ENCODE measurements at regions not wholly inside any gene's neighbourhood (a gene's known extent, or its start where the extent isn't known, plus 50 kb on each side); places are given as distances from the start of the nearest gene placed in this dataset.
"Not testable (repeated sequence)": the region's sequence is repeated elsewhere in the genome, so short reads cannot be mapped to it uniquely, and the experiment has no call there.

DNA sequence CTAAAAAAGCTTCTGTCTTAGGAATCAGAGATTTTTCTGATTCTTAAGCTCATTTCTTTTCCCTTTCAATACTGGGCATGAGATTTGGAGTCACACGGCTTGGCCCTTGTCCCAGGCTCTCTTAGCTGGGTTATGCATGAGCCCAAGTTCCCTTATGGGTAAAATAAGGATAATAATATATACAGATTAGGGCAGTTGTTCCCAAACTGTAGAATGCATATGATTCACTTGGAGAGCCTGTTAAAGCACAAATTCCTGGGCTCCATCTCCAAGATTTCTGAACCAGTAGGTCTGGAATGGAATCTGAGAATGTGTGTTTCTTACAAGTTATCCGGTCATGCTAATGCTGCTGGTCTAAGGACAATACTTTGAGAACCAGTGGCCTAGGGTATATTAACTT, 154.0 kb downstream of the REEP3 start:
- CTCF ChIA-PET: no interaction called here
- no peaks in the 10 kb centered on the region for H3K9me3 Mint-ChIP-seq
- H3K4me1 Mint-ChIP-seq: no peaks in the 10 kb centered on the region
- DNase-seq: no peak
- no peaks in the 10 kb centered on the region for H3K36me3 Mint-ChIP-seq
- H3K27me3 Mint-ChIP-seq: peaks cover 8% of the 10 kb centered on the region
- H3K27ac Mint-ChIP-seq: no peak overlapping the region
- H3K4me3 Mint-ChIP-seq: no peak overlapping the region

DNA sequence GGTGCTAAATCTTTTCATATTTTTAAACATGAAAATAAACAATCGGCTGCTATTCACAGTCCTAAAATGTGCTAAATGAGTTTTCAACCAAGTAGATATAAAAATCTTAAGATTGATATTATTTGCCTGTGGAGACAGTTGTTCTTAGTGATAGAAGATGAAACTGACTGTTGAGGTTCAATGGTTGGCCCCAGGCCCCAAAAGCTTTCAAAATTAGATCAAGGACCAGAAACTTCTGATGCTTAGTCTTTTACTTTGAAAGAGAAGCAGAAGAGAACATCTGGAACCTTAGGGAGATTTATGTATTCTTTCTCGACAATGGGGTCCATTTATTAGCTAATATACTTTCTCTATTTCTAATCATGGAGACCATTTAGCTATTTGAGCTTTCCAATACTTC, 155.8 kb downstream of the REEP3 start:
- no peak overlapping the region for H3K4me3 Mint-ChIP-seq
- H3K4me1 Mint-ChIP-seq: no peaks in the 10 kb centered on the region
- no peaks in the 10 kb centered on the region for H3K36me3 Mint-ChIP-seq
- DNase-seq: no peak
- peaks cover 7% of the 10 kb centered on the region for H3K27me3 Mint-ChIP-seq
- H3K27ac Mint-ChIP-seq: no peak overlapping the region
- CTCF ChIA-PET: no interaction called here
- no peaks in the 10 kb centered on the region for H3K9me3 Mint-ChIP-seq

DNA sequence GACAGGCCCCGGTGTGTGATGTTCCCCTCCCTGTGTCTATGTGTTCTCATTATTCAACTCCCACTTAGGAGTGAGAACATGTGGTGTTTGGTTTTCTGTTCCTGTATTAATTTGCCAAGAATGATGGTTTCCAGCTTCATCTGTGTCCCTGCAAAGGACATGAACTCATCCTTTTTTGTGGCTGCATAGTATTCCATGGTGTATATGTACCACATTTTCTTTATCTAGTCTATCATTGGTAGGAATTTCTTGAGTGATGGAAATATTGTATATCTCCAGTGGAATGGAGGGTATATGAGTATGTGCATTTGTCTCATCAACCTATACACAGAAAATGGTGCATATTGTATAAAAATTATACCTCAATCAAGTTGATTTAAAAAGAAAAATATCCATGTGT, 159.3 kb downstream of the REEP3 start:
- H3K36me3 Mint-ChIP-seq, DNase-seq, H3K4me1 Mint-ChIP-seq, H3K27ac Mint-ChIP-seq, H3K9me3 Mint-ChIP-seq, H3K4me3 Mint-ChIP-seq: not testable (repeated sequence)
- CTCF ChIA-PET: interaction anchor here (0.6 to 1.3 kb wide), 2 partner anchors 40 kb away, joined by 3 to 4 read pairs; no protein-coding TSS in a partner anchor
- H3K27me3 Mint-ChIP-seq: peaks cover 13% of the 10 kb centered on the region

DNA sequence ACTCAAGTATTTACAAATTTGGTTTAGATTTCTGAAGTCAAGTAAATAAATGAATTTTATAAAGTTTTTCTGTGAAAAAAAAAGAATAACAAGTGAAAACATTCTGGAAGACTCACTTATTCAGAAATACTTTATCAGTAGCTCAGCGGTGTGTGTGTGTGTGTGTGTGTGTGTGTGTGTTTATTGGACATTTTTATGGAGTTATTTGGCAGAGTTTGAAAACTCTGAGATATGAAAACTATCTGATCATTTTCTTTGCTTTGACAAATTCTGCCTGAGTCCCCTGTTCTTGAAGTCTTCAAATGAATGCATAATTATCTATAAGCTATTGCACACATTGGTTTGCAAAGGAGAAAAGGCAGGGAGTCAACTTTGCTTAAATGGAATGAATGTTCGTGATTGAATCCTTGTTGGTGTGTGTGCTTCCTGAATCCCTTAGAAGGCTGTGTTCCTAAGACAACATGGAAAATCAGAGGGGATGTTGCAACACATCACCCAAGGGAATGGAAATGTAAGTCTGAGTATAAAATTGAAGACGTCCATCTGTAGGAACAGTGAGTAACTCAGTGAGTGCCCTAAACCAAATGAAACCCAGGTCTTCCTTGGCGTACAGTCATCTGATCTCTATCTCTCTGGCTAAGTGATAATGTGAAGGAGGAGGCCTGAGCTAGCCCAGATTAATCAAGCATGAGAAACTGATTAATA, 160.9 kb downstream of the REEP3 start:
- Mint-ChIP-seq H3K36me3 (no peaks in the 10 kb centered on the region), H3K9me3 (no peaks in the 10 kb centered on the region), H3K27ac (no peak overlapping the region), H3K4me3 (no peak overlapping the region), H3K4me1 (peaks cover 2% of the 10 kb centered on the region), H3K27me3 (peaks cover 13% of the 10 kb centered on the region)
- DNase-seq: no peak
- CTCF ChIA-PET: no interaction called here

DNA sequence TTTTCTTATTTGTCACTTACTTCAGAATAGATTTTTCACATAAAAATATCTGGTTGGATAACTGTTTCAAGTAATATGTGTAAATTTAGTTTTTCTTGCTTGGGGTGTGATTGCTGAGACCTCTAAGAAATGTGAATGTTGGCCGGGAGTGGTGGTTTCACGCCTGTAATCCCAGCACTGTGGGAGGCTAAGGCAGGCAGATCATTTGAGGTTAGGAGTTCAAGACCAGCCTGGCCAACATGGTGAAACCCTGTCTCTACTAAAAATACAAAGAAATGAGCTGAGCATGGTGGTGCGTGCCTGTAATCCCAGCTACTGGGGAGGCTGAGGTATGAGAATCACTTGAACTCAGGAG, 161.5 kb downstream of the REEP3 start:
- peaks cover 13% of the 10 kb centered on the region for H3K27me3 Mint-ChIP-seq
- CTCF ChIA-PET, H3K9me3 Mint-ChIP-seq, H3K4me3 Mint-ChIP-seq, H3K4me1 Mint-ChIP-seq, DNase-seq, H3K27ac Mint-ChIP-seq, H3K36me3 Mint-ChIP-seq: not testable (repeated sequence)

DNA sequence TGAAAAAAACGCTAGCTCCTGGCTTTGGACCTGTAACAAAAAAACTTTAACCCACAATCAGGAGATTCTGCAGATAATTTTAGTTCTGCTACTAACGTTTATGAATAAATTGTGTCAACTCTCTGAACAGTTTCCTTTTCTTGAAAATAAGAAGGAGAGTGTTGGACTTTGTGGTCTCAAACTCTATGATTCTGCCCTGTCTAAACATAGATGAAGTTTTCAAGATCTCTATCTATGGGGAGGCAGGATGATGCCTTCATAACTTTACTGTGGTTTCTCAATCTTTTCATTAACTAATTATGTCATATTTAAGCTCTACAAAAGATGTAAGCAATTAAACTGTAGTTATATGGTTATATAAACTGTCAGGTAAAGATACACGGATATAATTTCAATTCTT, 162.0 kb downstream of the REEP3 start:
- no peaks in the 10 kb centered on the region for H3K9me3 Mint-ChIP-seq
- no peak overlapping the region for H3K4me3 Mint-ChIP-seq
- CTCF ChIA-PET: no interaction called here
- no peak overlapping the region for H3K27ac Mint-ChIP-seq
- H3K36me3 Mint-ChIP-seq: no peaks in the 10 kb centered on the region
- peaks cover 13% of the 10 kb centered on the region for H3K27me3 Mint-ChIP-seq
- peaks cover 2% of the 10 kb centered on the region for H3K4me1 Mint-ChIP-seq
- DNase-seq: no peak

DNA sequence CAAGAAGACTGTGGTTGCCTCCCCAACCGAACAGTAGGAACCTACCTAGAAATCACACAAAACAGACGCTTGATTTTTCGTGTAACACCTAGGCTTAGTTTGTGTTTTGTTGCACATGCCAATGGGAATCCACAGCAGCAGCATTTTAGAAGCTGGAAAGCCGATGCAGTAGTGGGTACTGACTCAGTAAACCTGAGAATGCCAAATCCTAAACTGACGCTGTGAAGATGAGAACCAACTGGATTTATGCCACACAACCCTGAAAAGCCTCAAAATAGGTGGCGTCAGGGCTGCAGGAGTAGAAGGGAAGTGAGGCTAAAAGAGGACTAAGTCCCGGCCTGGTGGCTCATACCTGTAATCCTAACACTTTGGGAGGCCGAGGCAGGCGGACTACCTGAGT, 162.5 kb downstream of the REEP3 start:
- no peaks in the 10 kb centered on the region for H3K9me3 Mint-ChIP-seq
- no peak overlapping the region for H3K4me3 Mint-ChIP-seq
- no peaks in the 10 kb centered on the region for H3K36me3 Mint-ChIP-seq
- H3K4me1 Mint-ChIP-seq: peaks cover 2% of the 10 kb centered on the region
- CTCF ChIA-PET: no interaction called here
- no peak overlapping the region for H3K27ac Mint-ChIP-seq
- no peak for DNase-seq
- H3K27me3 Mint-ChIP-seq: peaks cover 13% of the 10 kb centered on the region

DNA sequence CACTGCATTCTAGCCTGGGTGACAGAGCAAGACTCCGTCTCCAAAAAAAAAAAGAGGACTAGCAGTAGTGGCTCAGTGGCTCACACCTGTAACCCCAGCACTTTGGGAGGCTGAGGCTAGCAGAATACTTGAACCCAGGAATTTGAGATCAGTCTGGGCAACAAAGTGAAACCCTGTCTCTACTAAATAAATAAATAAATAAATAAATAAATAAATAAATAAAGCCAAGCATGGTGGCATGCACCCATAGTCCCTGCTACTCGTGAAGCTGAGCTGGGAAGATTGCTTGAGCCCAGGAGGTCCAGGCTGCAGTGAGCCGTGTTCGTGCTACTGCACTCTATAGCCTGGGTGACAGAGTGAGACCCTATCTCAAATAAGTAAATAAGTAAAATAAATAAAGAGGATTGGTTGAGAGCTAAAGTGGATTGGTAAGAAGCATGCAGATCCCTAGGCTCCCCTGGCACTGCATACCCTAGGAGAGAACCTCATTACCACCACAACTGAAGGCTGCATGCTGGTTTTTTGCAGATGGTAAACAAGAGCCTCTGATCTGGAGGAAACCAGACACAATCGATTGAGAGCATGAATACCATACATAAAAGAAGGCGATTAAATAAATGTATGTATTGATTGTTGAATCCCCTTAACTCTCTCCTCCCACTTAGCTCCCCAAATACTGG, 163.2 kb downstream of the REEP3 start:
- H3K9me3 Mint-ChIP-seq: no peaks in the 10 kb centered on the region
- DNase-seq: no peak
- no peak overlapping the region for H3K4me3 Mint-ChIP-seq
- peaks cover 2% of the 10 kb centered on the region for H3K4me1 Mint-ChIP-seq
- peaks cover 13% of the 10 kb centered on the region for H3K27me3 Mint-ChIP-seq
- no peak overlapping the region for H3K27ac Mint-ChIP-seq
- no peaks in the 10 kb centered on the region for H3K36me3 Mint-ChIP-seq
- CTCF ChIA-PET: interaction anchor here (0.6 kb wide), 1 partner anchor 86 kb away, joined by 3 read pairs; no protein-coding TSS in a partner anchor

DNA sequence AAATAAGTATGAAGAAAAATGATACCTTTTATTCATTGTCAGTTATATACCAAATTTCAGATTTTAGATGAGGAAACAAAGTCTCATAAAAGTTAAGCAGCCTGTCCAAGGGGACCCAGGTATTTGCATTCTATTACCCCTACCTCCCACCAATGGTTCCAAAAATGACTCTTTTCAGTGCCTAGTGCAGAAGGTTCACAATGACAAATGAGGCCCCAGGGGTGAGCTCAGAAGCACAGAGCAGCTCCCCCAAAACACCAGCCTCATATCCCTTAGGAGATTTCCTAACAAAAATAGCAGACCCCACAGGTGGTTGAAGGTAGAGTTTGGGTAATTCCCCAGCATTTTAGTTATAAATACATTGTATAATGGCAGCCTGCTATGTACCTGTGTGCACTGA, 168.6 kb downstream of the REEP3 start:
- H3K27ac Mint-ChIP-seq: no peak overlapping the region
- H3K4me3 Mint-ChIP-seq: no peak overlapping the region
- no peaks in the 10 kb centered on the region for H3K36me3 Mint-ChIP-seq
- H3K4me1 Mint-ChIP-seq: no peaks in the 10 kb centered on the region
- peaks cover 10% of the 10 kb centered on the region for H3K27me3 Mint-ChIP-seq
- no peak for DNase-seq
- no peaks in the 10 kb centered on the region for H3K9me3 Mint-ChIP-seq
- CTCF ChIA-PET: no interaction called here

DNA sequence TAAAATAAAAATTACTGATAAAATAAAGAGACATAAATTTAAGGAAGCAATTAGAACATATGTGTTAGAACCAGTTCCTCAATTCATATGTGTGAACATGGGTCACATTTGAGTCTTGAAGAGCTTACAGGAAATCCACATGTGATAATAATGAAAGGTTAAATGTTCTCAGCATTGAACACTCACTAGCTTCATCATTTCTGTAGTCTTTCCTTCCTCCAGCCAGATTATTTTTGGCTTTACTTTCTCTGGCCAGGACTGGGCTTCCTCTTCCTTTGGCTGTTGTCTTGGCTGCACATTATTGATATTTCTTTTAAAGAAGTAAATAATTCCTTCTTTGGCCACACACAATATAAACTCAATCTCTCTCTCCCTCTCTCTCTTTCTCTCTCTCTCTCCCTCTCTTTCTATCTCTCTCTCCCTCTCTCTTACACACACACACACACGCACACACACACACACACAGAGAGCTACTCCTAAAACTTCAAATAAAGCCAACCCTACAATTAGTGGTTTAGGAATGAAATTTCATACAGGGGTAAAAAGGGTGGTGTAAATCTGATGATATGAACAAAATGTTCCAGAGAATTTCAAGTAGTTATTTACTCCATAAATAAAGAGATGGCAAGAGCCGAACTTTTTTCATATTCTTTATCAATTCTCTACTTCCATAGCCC, 171.2 kb downstream of the REEP3 start:
- no peak overlapping the region for H3K4me3 Mint-ChIP-seq
- no peaks in the 10 kb centered on the region for H3K9me3 Mint-ChIP-seq
- CTCF ChIA-PET: no interaction called here
- no peak overlapping the region for H3K27ac Mint-ChIP-seq
- no peaks in the 10 kb centered on the region for H3K36me3 Mint-ChIP-seq
- H3K27me3 Mint-ChIP-seq: peaks cover 5% of the 10 kb centered on the region
- H3K4me1 Mint-ChIP-seq: no peaks in the 10 kb centered on the region
- no peak for DNase-seq

DNA sequence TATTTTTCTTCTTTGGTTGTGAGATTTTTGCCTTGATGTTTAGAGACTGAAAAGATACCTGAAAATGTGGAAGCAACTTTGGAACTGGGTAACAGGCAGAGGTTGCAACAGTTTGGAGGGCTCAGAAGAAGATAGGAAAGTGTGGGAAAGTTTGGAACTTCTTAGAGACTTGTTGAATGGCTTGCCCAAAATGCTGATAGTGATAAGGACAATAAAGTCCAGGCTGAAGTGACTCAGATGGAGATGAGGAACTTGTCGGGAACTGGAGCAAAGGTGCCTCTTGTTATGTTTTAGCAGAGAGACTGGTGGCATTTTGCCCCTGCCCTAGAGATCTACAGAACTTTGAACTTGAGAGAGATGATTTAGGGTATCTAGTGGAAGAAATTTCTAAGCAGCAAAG, 171.8 kb downstream of the REEP3 start:
- H3K4me3 Mint-ChIP-seq, H3K27ac Mint-ChIP-seq, H3K36me3 Mint-ChIP-seq, H3K4me1 Mint-ChIP-seq, H3K27me3 Mint-ChIP-seq, DNase-seq, CTCF ChIA-PET, H3K9me3 Mint-ChIP-seq: not testable (repeated sequence)

DNA sequence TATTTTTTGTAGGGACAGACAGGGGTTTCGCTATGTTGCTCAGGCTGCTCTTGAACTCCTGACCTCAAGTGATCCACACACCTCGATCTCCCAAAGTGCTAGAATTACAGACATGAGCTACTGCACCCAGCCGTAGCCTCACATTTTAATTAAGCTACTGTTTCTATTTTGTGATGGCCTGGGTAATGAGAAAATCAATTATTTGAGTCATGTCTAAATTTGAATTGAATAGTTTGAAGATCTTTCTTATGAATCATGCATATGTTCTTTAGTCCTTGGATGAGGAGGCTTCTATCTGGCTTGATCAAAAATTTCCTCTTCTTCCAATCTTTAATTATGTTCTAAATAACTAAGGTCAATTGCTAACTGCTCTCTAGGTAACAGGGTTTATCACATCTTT, 175.0 kb downstream of the REEP3 start:
- Mint-ChIP-seq H3K36me3 (no peaks in the 10 kb centered on the region), H3K4me3 (no peak overlapping the region), H3K27me3 (peaks cover 1% of the 10 kb centered on the region), H3K9me3 (no peaks in the 10 kb centered on the region), H3K27ac (no peak overlapping the region), H3K4me1 (no peaks in the 10 kb centered on the region)
- no peak for DNase-seq
- CTCF ChIA-PET: no interaction called here

DNA sequence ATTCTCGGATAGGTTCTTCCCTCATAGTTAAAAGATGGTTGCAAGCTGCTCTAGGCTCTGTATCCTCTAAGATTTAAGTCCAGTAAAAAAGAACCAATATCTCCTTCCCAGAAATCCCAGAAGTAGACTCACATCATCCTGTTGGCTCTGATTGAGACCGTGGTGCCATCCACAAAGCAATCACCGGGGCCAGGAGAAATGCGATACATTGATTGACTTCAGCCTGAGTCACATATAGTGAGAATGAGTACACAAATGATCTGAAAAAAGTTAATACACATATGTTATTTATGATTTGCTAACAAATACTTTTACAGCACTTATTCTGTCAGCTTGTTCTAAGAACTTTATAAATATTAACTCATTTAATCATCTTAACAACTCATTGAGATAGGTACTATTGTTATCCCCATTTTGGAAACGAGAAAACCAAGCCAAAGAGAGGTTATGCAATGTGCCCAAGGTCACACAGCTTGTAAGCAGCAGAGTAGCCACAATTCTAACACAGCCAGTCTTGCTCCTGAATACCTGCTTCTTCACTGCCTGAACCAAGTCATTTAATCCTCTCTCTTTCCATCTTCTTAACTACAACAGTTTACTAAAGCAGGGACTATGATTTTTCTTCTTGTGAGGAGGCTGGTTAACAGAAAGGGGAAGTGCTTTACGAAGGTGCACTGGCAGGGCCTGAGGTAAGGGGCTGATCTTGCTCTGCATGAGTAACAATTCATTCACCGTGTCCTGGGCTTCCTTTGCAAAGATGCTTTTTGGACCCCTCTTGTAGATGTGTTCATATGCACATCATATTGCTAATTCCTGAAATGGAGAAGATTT, 177.0 kb downstream of the REEP3 start:
- CTCF ChIA-PET: no interaction called here

DNA sequence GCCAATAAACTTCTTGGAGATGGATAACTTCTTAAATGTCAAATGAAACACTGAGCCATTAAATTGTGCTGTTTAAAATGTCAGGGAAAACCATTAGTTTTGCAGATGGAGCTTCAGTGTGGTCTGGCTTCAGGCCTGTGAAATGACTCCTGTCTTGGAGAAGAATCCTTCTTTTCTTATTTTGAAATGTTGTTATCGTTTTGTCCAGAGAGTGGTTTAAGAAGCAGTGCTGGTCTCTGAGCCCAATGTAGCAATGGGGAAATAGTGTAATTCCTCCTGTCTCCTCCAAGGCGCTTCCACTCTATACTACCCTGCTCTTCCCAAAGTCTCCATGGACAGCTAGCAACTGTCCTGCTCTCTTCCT, 177.6 kb downstream of the REEP3 start:
- no peak for DNase-seq
- H3K36me3 Mint-ChIP-seq: no peaks in the 10 kb centered on the region
- no peak overlapping the region for H3K27ac Mint-ChIP-seq
- H3K27me3 Mint-ChIP-seq: no peaks in the 10 kb centered on the region
- H3K4me1 Mint-ChIP-seq: no peaks in the 10 kb centered on the region
- H3K9me3 Mint-ChIP-seq: no peaks in the 10 kb centered on the region
- no peak overlapping the region for H3K4me3 Mint-ChIP-seq
- CTCF ChIA-PET: no interaction called here

More for the DNA sequence above, 177.0 kb downstream of the REEP3 start:
- Mint-ChIP-seq H3K27ac (no peak overlapping the region), H3K9me3 (no peaks in the 10 kb centered on the region), H3K4me1 (no peaks in the 10 kb centered on the region), H3K27me3 (no peaks in the 10 kb centered on the region), H3K36me3 (no peaks in the 10 kb centered on the region), H3K4me3 (no peak overlapping the region)
- DNase-seq: no peak

All from activated naive CD4-positive, alpha-beta T cell treated with anti-CD3 and anti-CD28 coated beads, Interleukin-2, amount 10 ng/mL, durations not matched to agents 7 days and 5 days (primary cell).